Endodermal cell (in vitro differentiated cells): ENCODE measurements at regions not wholly inside any gene's neighbourhood (a gene's known extent, or its start where the extent isn't known, plus 50 kb on each side); places are given as distances from the start of the nearest gene placed in this dataset.
A peak's percentile ranks its signal among the peaks of the same experiment; 100 is the strongest.
"Not testable (repeated sequence)": the region's sequence is repeated elsewhere in the genome, so short reads cannot be mapped to it uniquely, and the experiment has no call there.

Source experiments
- DNase-seq: peaks from one replicate; pipeline ENCODE4 v3.0.0-alpha.2; 2017
- H3K27ac ChIP-seq: 2 replicates; pipeline ENCODE4 v1.5.1; 2013; ENCODE audit warnings: mild to moderate bottlenecking, low read depth, low read length, moderate library complexity
- H3K27me3 ChIP-seq: 2 replicates; pipeline ENCODE4 v1.6.1; 2013; ENCODE audit warnings: mild to moderate bottlenecking, low read length, moderate library complexity; ENCODE audit not compliant: insufficient read depth, control insufficient read depth, poor library complexity, severe bottlenecking
- H3K36me3 ChIP-seq: 2 replicates; pipeline ENCODE4 v1.7.0; 2013; ENCODE audit warnings: mild to moderate bottlenecking, low read length, moderate library complexity; ENCODE audit not compliant: control insufficient read depth, insufficient read depth
- H3K4me1 ChIP-seq: one replicate; pipeline ENCODE4 v1.7.0; 2013; ENCODE audit warnings: low read length; ENCODE audit not compliant: control insufficient read depth, insufficient read depth
- H3K4me3 ChIP-seq: 2 replicates; pipeline ENCODE4 v1.5.1; 2013; ENCODE audit warnings: mild to moderate bottlenecking, low read length, moderate library complexity
- H3K9ac ChIP-seq: 2 replicates; pipeline ENCODE4 v1.6.1; 2013; ENCODE audit warnings: mild to moderate bottlenecking, low read length, moderate library complexity; ENCODE audit not compliant: poor library complexity, severe bottlenecking; ENCODE audit errors: extremely low read depth
- H3K9me3 ChIP-seq: 2 replicates; pipeline ENCODE4 v1.6.1; 2013; ENCODE audit warnings: mild to moderate bottlenecking, low read length, moderate library complexity; ENCODE audit not compliant: control insufficient read depth
- H3K27ac Mint-ChIP-seq: 2 replicates; pipeline ENCODE4 v1.8.0; 2020; ENCODE audit warnings: mixed read lengths
- H3K27me3 Mint-ChIP-seq: 2 replicates; pipeline ENCODE4 v1.8.0; 2021; ENCODE audit warnings: mild to moderate bottlenecking, mixed read lengths; ENCODE audit not compliant: insufficient read depth
- H3K36me3 Mint-ChIP-seq: 2 replicates; pipeline ENCODE4 v1.8.0; 2020; ENCODE audit warnings: low read depth, mixed read lengths
- H3K4me1 Mint-ChIP-seq: 2 replicates; pipeline ENCODE4 v1.8.0; 2020; ENCODE audit warnings: mixed read lengths
- H3K4me3 Mint-ChIP-seq: 2 replicates; pipeline ENCODE4 v1.8.0; 2020; ENCODE audit warnings: mild to moderate bottlenecking, moderate library complexity, mixed read lengths
- H3K9me3 Mint-ChIP-seq: 2 replicates; pipeline ENCODE4 v1.8.0; 2020; ENCODE audit warnings: mild to moderate bottlenecking, mixed read lengths
- WGBS, 2 experiments: methylation state at CpG; one replicate each; pipeline versions ENCODE4 v1.1.5 to v1.1.7; 2013; ENCODE audit warnings: missing lambda C conversion rate in 2 of 2, mixed read lengths in 1 of 2; ENCODE audit not compliant: insufficient coverage in 1 of 2, insufficient read length in 1 of 2; 5-methylcytosine and 5-hydroxymethylcytosine counted together
- TF ChIP-seq, protein P1 (sequence below): fragments of 200-600 bp; sonication (generic); conservative IDR thresholded peaks from 2 replicates; pipeline ENCODE4 v1.5.0; 2021; ENCODE audit warnings: antibody characterized with exemption, mild to moderate bottlenecking

DNA sequence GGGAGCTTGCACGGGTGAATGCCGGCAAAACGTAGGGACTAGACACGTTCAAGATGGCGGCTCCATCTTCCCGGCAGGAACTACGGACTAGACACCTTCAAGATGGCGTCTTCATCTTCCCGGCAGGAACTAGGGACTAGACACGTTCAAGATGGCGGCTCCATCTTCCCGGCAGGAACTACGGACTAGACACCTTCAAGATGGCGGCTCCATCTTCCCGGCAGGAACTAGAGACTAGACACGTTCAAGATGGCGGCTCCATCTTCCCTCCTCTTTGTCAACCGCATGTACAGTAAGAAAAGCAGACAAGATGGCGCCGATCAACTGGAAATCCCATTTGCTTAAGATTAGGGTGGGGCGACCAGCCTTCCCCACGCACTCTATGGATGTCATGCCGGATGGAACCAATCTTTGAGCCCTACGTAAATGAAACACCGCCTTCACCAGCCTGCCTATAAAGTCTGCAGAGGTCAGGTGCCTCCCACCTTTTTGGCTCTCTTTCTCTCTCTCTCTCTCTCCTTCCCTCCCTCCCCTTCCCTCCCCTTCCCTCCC is 222.4 kb downstream of the CRLF2 start:
- H3K27ac ChIP-seq = no peak overlapping the region
- no peaks in the 10 kb centered on the region for H3K36me3 ChIP-seq
- no peak overlapping the region for H3K4me3 ChIP-seq
- H3K4me1 Mint-ChIP-seq = no peaks in the 10 kb centered on the region
- H3K9ac ChIP-seq = no peak overlapping the region
- H3K27ac Mint-ChIP-seq = peak overlapping the region; percentile 91
- H3K27me3 Mint-ChIP-seq = peaks cover 12% of the 10 kb centered on the region
- TF ChIP-seq, protein P1, sequence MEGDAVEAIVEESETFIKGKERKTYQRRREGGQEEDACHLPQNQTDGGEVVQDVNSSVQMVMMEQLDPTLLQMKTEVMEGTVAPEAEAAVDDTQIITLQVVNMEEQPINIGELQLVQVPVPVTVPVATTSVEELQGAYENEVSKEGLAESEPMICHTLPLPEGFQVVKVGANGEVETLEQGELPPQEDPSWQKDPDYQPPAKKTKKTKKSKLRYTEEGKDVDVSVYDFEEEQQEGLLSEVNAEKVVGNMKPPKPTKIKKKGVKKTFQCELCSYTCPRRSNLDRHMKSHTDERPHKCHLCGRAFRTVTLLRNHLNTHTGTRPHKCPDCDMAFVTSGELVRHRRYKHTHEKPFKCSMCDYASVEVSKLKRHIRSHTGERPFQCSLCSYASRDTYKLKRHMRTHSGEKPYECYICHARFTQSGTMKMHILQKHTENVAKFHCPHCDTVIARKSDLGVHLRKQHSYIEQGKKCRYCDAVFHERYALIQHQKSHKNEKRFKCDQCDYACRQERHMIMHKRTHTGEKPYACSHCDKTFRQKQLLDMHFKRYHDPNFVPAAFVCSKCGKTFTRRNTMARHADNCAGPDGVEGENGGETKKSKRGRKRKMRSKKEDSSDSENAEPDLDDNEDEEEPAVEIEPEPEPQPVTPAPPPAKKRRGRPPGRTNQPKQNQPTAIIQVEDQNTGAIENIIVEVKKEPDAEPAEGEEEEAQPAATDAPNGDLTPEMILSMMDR = no peak
- H3K9me3 Mint-ChIP-seq = peaks cover 15% of the 10 kb centered on the region
- no peaks in the 10 kb centered on the region for H3K27me3 ChIP-seq
- H3K4me3 Mint-ChIP-seq = peak overlapping the region; percentile 52
- whole genome bisulfite sequencing, 2 experiments = 90 to 94% methylated on average over 22 to 25 of the region's 25 CpGs
- peak; percentile 91 for DNase-seq
- no peaks in the 10 kb centered on the region for H3K9me3 ChIP-seq
- peaks cover 10% of the 10 kb centered on the region for H3K36me3 Mint-ChIP-seq
- no peaks in the 10 kb centered on the region for H3K4me1 ChIP-seq

- not testable (repeated sequence) for H3K36me3 Mint-ChIP-seq, H3K4me3 ChIP-seq, H3K4me1 ChIP-seq, H3K9ac ChIP-seq, DNase-seq, H3K27ac Mint-ChIP-seq, H3K36me3 ChIP-seq, H3K9me3 ChIP-seq, H3K27me3 ChIP-seq, H3K4me1 Mint-ChIP-seq, H3K4me3 Mint-ChIP-seq, H3K27ac ChIP-seq
- 84 to 91% methylated on average over 5 to 6 of the region's 6 CpGs for WGBS, 2 experiments
- H3K9me3 Mint-ChIP-seq = peaks cover 22% of the 10 kb centered on the region
- peaks cover 20% of the 10 kb centered on the region for H3K27me3 Mint-ChIP-seq
Observed at GRCh38 chrX:988530-988929, 223.9 kb downstream of the CRLF2 start.

DNA sequence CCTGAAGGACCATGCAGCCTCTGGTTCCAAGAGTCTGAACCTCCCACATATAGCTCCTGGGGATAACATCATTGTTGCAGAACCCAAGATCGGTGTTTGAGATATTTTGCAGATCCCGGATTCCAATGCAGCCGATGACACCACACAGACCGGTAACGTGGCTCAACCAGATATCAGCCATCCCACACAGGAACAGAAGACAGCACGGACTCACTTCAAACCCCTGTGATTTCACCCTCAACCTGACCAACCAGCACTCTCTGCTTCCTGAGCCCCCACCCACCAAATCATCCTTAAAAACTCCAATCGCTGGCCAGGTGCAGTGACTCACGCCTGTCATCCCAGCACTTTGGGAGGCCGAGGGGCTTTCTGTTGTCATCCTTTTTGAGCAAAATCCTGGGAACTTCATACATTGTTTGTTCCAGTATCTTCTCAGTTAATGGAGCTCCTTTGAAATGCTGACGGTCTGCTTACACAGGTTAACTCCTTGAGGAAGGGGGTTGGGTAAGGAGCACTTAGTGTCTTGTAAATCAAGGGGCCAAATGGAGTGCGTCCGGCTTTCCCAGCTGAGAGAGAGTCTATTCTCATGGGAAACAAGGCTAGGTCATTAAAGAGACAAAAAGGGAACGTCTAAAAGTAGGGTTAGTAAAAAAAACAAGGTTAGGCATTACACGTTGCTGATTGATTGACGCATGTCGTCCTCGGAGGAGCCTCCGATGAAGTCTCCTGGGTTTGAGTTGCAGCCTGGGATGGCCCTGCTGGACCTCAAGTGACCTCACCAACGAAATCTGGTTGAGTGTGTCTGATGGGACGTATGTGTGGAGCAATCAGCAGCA is 230.4 kb downstream of the CRLF2 start:
- H3K4me3 ChIP-seq = no peak overlapping the region
- H3K4me1 ChIP-seq = no peaks in the 10 kb centered on the region
- Mint-ChIP-seq H3K27ac (no peak overlapping the region), H3K4me3 (peak overlapping the region; percentile 38), H3K36me3 (peaks cover 1% of the 10 kb centered on the region), H3K4me1 (peaks cover 22% of the 10 kb centered on the region), H3K9me3 (peaks cover 17% of the 10 kb centered on the region), H3K27me3 (peaks cover 49% of the 10 kb centered on the region)
- TF ChIP-seq, protein P1 = no peak
- no peaks in the 10 kb centered on the region for H3K36me3 ChIP-seq
- 29 to 30% methylated on average over 16 to 20 of the region's 20 CpGs for WGBS, 2 experiments
- DNase-seq = peak; percentile 88
- H3K9ac ChIP-seq = no peak overlapping the region
- no peak overlapping the region for H3K27ac ChIP-seq
- peaks cover 10% of the 10 kb centered on the region for H3K9me3 ChIP-seq
- no peaks in the 10 kb centered on the region for H3K27me3 ChIP-seq
